K562 (cell line): ENCODE measurements at regions not wholly inside any gene's neighbourhood (a gene's known extent, or its start where the extent isn't known, plus 50 kb on each side); places are given as distances from the start of the nearest gene placed in this dataset.

ENCODE experiments used
- ATAC-seq: fragments of 200-7000 bp; cut with Tn5 transposase; 3 replicates; pipeline ENCODE4 v1.9.1; 2020; ENCODE audit warnings: moderate library complexity
- BruUV-seq: library from RNA; stranded (reverse); fragments of 400-500 nt; replicated peaks from 2 replicates; lab custom pipeline; 2021; lab: Mats Ljungman, UMichigan
- CTCF ChIA-PET: fragments of 300-600 bp; formaldehyde crosslinking; extraction: SDS; loops from one replicate; lab custom pipeline; 2021; ENCODE audit warnings: low intra/inter-chr PET ratio; lab: Yijun Ruan, JAX
- POLR2A ChIA-PET: fragments of 300-600, 350-650 bp; sonication (Branson Sonifier 250); formaldehyde crosslinking; extraction: SDS; loops from one replicate; lab custom pipeline; 2021; ENCODE audit warnings: antibody characterized with exemption, inconsistent platforms; lab: Yijun Ruan, JAX
- DNase-seq, 4 experiments: peaks; one replicate each; pipeline versions ENCODE4 v3.0.0 to v3.0.0-alpha.2; 2011 to 2018; ENCODE audit warnings: low spot score in 3 of 4, mixed read lengths in 3 of 4; ENCODE audit errors: extremely low read depth in 1 of 4
- FAIRE-seq: peaks from 2 replicates; lab custom pipeline; 2011; peaks lifted over from hg19 to GRCh38; lab: Jason Lieb, UNC
- H2AFZ ChIP-seq: 2 replicates; pipeline ENCODE4 v1.6.0; 2011; ENCODE audit warnings: low read depth, low read length, control low read depth, inconsistent platforms
- H3K27ac ChIP-seq: fragments of 200-600 bp; 3 replicates; pipeline ENCODE4 v1.8.0; 2011; ENCODE audit warnings: low read depth, mild to moderate bottlenecking, control low read depth, inconsistent platforms, low read length, moderate library complexity, mixed read lengths; ENCODE audit errors: extremely low read depth
- H3K27me3 ChIP-seq, 2 experiments: fragments of 300-600 bp in 1 of 2; 2 replicates in 1 of 2; 3 replicates in 1 of 2; pipeline versions ENCODE4 v1.6.0 to v1.8.0; 2011; ENCODE audit warnings: inconsistent platforms in 2 of 2, low read length in 2 of 2, mild to moderate bottlenecking in 1 of 2, mixed read lengths in 1 of 2, moderate library complexity in 1 of 2; ENCODE audit not compliant: control insufficient read depth in 2 of 2, insufficient read depth in 2 of 2
- H3K36me3 ChIP-seq: fragments of 300-600 bp; 3 replicates; pipeline ENCODE4 v1.8.0; 2011; ENCODE audit warnings: mild to moderate bottlenecking, low read length, inconsistent platforms; ENCODE audit not compliant: control insufficient read depth, insufficient read depth
- H3K4me1 ChIP-seq, 2 experiments: fragments of 200-600 bp in 1 of 2; replicated peaks in 1 of 2; 2 replicates in 1 of 2; 3 replicates in 1 of 2; pipeline versions ENCODE4 v1.5.1 to v1.8.0; 2011; ENCODE audit warnings: inconsistent platforms in 2 of 2, low read length in 2 of 2, mild to moderate bottlenecking in 1 of 2, mixed read lengths in 1 of 2, moderate library complexity in 1 of 2; ENCODE audit not compliant: control insufficient read depth in 2 of 2, insufficient read depth in 2 of 2
- H3K4me2 ChIP-seq: 2 replicates; pipeline ENCODE4 v1.6.1; 2011; ENCODE audit warnings: low read length, control low read depth, inconsistent platforms, mixed read lengths; ENCODE audit not compliant: insufficient read depth
- H3K4me3 ChIP-seq: fragments of 200-600 bp; sonication (generic), shearing (Covaris generic); 2 replicates; pipeline ENCODE4 v1.5.1; 2016; ENCODE audit warnings: control low read depth, inconsistent platforms
- H3K79me2 ChIP-seq: fragments of 200-600 bp; 3 replicates; pipeline ENCODE4 v1.8.0; 2011; ENCODE audit warnings: low read length, inconsistent platforms; ENCODE audit not compliant: control insufficient read depth, insufficient read depth
- H3K9ac ChIP-seq, 2 experiments: 2 replicates each; pipeline versions ENCODE4 v1.6.0 to v1.6.1; 2011; ENCODE audit warnings: low read depth in 2 of 2, low read length in 2 of 2, control low read depth in 1 of 2, inconsistent platforms in 1 of 2, mild to moderate bottlenecking in 1 of 2, mixed read lengths in 1 of 2; ENCODE audit not compliant: insufficient read depth in 1 of 2
- H3K9me1 ChIP-seq: one replicate; pipeline ENCODE4 v1.6.0; 2011; ENCODE audit warnings: inconsistent platforms, mild to moderate bottlenecking, low read length, moderate library complexity; ENCODE audit not compliant: control insufficient read depth, insufficient read depth
- H3K9me3 ChIP-seq: replicated peaks from 2 replicates; pipeline ENCODE4 v1.5.1; 2011; ENCODE audit warnings: low read depth, low read length, inconsistent platforms; ENCODE audit not compliant: control insufficient read depth, insufficient read depth
- H4K20me1 ChIP-seq: replicated peaks from 2 replicates; pipeline ENCODE4 v1.6.1; 2011; ENCODE audit warnings: low read length, inconsistent platforms, mixed read lengths; ENCODE audit not compliant: control insufficient read depth, insufficient read depth
- FOXA3 ChIP-seq, 2 experiments: fragments of 450-650 bp in 1 of 2; sonication (generic) in 1 of 2; formaldehyde crosslinking; IDR thresholded peaks in 1 of 2; conservative IDR thresholded peaks in 1 of 2; 2 replicates each; pipeline versions ENCODE4 v1.4.0 to v1.8.0; 2020 to 2022; ENCODE audit warnings: mild to moderate bottlenecking in 2 of 2, missing genetic modification reagents in 1 of 2
- FOXO4 ChIP-seq: fragments of 450-650 bp; formaldehyde crosslinking; IDR thresholded peaks from 2 replicates; pipeline ENCODE4 v1.4.0; 2020; ENCODE audit warnings: mild to moderate bottlenecking, moderate library complexity
- SMAD2 ChIP-seq: fragments of 150-350 bp; IDR thresholded peaks from 2 replicates; pipeline ENCODE4 v1.6.1; 2014; ENCODE audit warnings: low read depth, mild to moderate bottlenecking, low read length
- ZNF436 ChIP-seq: fragments of 250-450, 450-650 bp; sonication (Bioruptor Pico); formaldehyde crosslinking; IDR thresholded peaks from 2 replicates; pipeline ENCODE4 v1.7.0; 2020; ENCODE audit warnings: mild to moderate bottlenecking
- WGBS: fragments of 100-300 bp; shearing (Covaris generic); methylation state at CpG from one replicate; pipeline ENCODE4 v1.1.6; 2016; ENCODE audit warnings: low coverage, mixed read lengths; ENCODE audit not compliant: insufficient coverage; ENCODE audit errors: missing lambda C conversion rate; 5-methylcytosine and 5-hydroxymethylcytosine counted together
- in situ Hi-C: fragments of 300-500 bp; cut with MboI; formaldehyde crosslinking; loops from 4 replicates; pipeline ENCODE4 v1.15.0; 2018; ENCODE audit warnings: inconsistent platforms, mixed read lengths
- intact Hi-C: fragments of 100-400 bp; cut with micrococcal nuclease; formaldehyde crosslinking; loops from 2 replicates; pipeline ENCODE4 v1.14.2; 2022
- TF ChIP-seq, protein P1 (sequence below), 2 experiments: fragments of 450-650 bp; formaldehyde crosslinking in 1 of 2; IDR thresholded peaks; 2 replicates each; pipeline versions ENCODE4 v1.4.0 to v1.6.1; 2014 to 2020; ENCODE audit warnings: mild to moderate bottlenecking in 2 of 2, borderline replicate concordance in 1 of 2, low read depth in 1 of 2

GRCh38 chr2:4965556-4966320 lies 726.4 kb upstream of the SOX11 start (continued):
- no peak for TF ChIP-seq FOXO4
- no peak for TF ChIP-seq ZNF436
- no peak for TF ChIP-seq SMAD2

- in situ Hi-C loops, result no loop called here
- Histone ChIP-seq H4K20me1 (no peaks in the 10 kb centered on the region), H3K4me2 (no peak overlapping the region), H3K79me2 (no peaks in the 10 kb centered on the region), H3K9me3 (no peaks in the 10 kb centered on the region), H3K27me3 (no peaks in the 10 kb centered on the region), H3K4me3 (no peak overlapping the region), H3K9ac (no peak overlapping the region), H3K9me1 (no peaks in the 10 kb centered on the region), H3K36me3 (no peaks in the 10 kb centered on the region), H3K27ac (no peak overlapping the region), H2AFZ (no peak overlapping the region), H3K4me1 (no peaks in the 10 kb centered on the region)
- CTCF ChIA-PET, result no interaction called here
- no peak for DNase-seq
- intact Hi-C loops, result no loop called here
- BruUV-seq, result no TSS peak
- FAIRE-seq, result no peak
- WGBS, result 0% methylated on average over 2 of the region's 2 CpGs
- TF ChIP-seq FOXA3 (CRISPR knock-in tag; conservative IDR thresholded peaks at IDR 0.05 in 1 of 2, IDR thresholded peaks at IDR 0.05 in 1 of 2), result no peak
- TF ChIP-seq, protein P1, sequence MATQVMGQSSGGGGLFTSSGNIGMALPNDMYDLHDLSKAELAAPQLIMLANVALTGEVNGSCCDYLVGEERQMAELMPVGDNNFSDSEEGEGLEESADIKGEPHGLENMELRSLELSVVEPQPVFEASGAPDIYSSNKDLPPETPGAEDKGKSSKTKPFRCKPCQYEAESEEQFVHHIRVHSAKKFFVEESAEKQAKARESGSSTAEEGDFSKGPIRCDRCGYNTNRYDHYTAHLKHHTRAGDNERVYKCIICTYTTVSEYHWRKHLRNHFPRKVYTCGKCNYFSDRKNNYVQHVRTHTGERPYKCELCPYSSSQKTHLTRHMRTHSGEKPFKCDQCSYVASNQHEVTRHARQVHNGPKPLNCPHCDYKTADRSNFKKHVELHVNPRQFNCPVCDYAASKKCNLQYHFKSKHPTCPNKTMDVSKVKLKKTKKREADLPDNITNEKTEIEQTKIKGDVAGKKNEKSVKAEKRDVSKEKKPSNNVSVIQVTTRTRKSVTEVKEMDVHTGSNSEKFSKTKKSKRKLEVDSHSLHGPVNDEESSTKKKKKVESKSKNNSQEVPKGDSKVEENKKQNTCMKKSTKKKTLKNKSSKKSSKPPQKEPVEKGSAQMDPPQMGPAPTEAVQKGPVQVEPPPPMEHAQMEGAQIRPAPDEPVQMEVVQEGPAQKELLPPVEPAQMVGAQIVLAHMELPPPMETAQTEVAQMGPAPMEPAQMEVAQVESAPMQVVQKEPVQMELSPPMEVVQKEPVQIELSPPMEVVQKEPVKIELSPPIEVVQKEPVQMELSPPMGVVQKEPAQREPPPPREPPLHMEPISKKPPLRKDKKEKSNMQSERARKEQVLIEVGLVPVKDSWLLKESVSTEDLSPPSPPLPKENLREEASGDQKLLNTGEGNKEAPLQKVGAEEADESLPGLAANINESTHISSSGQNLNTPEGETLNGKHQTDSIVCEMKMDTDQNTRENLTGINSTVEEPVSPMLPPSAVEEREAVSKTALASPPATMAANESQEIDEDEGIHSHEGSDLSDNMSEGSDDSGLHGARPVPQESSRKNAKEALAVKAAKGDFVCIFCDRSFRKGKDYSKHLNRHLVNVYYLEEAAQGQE (IDR thresholded peaks at IDR 0.05; ENCODE audit: borderline replicate concordance), result no peak
- TF ChIP-seq, protein P1 (CRISPR knock-in tag; IDR thresholded peaks at IDR 0.05; ENCODE audit: low read depth), result no peak
- POLR2A ChIA-PET, result no interaction called here
- ATAC-seq, result no peak
Observed at GRCh38 chr2:4967206-4967605, 725.0 kb upstream of the SOX11 start.
